Gastroesophageal sphincter (tissue), 3 donors: ENCODE measurements at regions not wholly inside any gene's neighbourhood (a gene's known extent, or its start where the extent isn't known, plus 50 kb on each side); places are given as distances from the start of the nearest gene placed in this dataset.

ENCODE experiments used
- CTCF ChIP-seq, 4 experiments: fragments of 200-600 bp in 2 of 4; fragments of 450-650 bp in 2 of 4; sonication (generic) in 1 of 4; IDR thresholded peaks; one replicate each; pipeline ENCODE4 v1.5.1; 2017 to 2019; ENCODE audit warnings: antibody characterized with exemption in 4 of 4, mild to moderate bottlenecking in 2 of 4, moderate library complexity in 2 of 4
- EP300 ChIP-seq: sonication (generic); formaldehyde crosslinking; IDR thresholded peaks from one replicate; pipeline ENCODE4 v1.6.1; 2017; ENCODE audit warnings: antibody characterized with exemption, mild to moderate bottlenecking
- POLR2A ChIP-seq, 2 donors: fragments of 450-650 bp; IDR thresholded peaks; one replicate each; pipeline ENCODE4 v1.6.1; 2017; ENCODE audit warnings: antibody characterized with exemption in 2 of 2, mild to moderate bottlenecking in 2 of 2, moderate library complexity in 1 of 2

DNA sequence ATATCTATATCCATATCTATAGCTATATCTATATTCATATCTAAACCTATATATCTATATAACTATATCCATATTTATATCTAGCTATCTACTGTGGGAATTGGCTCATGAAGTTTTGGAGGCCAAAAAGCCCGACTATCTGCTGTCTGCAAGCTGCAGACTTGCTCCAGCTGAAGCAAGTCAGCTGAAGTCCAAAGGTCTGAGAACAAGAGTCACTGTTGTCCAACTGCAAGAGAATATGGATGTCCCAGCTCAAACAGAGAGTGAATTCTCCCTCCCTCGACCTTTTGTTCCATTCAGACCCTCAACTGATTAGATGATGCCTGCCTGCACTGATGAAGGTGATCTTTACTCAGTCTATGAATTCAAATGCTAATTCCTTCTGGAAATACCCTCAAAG lies 63.3 kb upstream of the VCX start:
- TF ChIP-seq CTCF (IDR thresholded peaks at IDR 0.05), result no peak
- TF ChIP-seq POLR2A (IDR thresholded peaks at IDR 0.05), result no peak
- TF ChIP-seq EP300, result no peak
